GM18505 (cell line): ENCODE measurements at regions not wholly inside any gene's neighbourhood (a gene's known extent, or its start where the extent isn't known, plus 50 kb on each side); places are given as distances from the start of the nearest gene placed in this dataset.

ENCODE experiments used
- ATAC-seq: cut with Tn5 transposase; IDR thresholded peaks from one replicate; pipeline ENCODE4 v1.9.1; 2021; ENCODE audit not compliant: unreplicated experiment
- POLR2A ChIP-seq: IDR thresholded peaks from 4 replicates; pipeline ENCODE4 v1.6.1; 2011; ENCODE audit warnings: borderline replicate concordance; ENCODE audit not compliant: insufficient read depth, insufficient read length; ENCODE audit errors: extremely low read depth

DNA sequence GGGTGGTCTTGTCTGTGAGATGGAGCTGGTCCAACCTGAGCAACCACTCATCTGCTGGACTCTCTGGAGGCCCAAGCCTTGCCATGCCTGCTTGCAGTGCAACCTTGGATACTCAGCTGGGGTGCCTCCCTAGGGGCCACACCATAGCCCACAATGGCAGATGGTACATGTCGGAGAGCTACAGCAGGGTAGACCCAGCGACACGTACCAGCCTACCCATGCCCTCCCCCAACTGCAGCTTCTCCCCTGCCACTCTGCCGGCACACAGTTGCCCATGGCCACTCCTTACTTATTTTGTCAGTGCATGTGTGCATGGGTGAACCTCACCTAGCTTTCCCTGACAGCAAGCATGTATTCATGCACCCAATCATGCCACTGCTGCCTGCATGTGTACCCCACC, 690.9 kb downstream of the CCDC85A start:
- ATAC-seq, result no peak
- TF ChIP-seq POLR2A, result no peak

DNA sequence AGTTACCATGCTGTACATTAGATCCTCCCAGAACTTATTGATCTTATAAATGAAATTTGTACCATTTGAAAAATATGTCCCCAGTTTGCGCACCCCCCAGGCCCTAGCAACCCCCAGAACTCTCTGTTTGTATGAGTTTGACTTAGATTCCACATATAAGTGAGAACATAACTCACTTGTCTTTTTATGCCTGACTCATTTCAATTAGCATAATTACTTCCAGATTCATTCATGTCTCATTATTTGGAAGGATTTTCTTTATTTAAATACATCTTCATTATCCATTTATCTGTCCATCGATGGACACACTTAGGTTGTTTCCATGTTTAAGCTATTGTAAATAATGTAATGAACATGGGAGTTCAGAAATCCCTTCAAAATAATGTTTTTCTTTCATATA, 705.9 kb downstream of the CCDC85A start:
- no peak for TF ChIP-seq POLR2A
- ATAC-seq, result no peak

DNA sequence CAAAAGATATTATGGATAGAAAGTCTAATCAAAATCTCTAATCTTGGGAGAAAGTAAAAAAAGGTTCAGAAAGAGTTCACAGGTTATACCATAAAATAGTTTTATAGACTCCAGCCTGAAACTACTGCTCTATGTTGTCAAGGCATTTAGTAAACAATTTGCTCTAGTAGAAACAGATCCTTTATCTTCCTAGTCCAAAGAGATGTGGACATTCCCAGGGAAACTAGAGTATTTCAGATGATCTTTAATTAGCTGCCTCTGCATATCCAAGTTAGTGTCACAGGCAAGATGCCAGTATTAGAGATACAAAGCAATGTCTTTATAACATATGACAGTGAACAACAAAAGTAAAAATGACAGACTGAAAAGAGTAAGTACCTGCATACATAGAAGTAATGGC, 708.6 kb downstream of the CCDC85A start:
- no peak for TF ChIP-seq POLR2A
- no peak for ATAC-seq

DNA sequence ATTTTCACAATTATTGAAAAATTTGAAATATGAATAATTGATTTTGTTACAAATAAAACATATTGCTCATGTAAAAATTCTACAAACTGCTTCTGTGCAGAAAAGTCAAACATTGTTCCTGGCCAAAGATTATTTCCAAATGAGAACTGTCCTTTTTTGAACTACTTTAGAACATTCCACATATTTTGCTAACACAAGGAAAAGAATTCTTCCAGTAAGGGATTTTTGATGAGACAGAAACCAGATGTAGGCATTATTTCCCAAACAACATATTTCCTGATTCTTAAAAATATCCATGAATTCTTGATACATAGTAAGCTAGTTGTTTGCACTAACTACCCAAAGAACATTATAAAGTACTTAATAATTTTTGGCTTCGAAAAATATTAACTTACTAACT, 715.2 kb downstream of the CCDC85A start:
- TF ChIP-seq POLR2A, result no peak
- no peak for ATAC-seq

DNA sequence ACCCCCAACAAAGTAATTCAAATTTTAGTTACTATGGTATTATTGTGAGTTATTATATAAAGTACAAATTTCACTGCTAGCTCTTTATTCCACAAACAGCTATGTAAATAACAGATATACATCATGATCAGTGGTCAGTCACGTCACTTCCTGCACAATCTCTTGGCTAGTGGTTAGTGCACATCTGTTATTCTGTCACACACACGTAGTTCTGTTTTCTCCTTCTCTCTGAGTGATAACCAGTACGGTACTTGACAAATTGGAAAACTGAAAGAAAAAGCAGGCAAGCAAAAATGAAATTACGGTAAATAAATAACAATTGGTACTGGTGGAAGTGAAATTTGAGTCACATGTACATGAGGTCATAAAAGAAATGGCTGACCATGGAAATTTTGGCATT, 728.7 kb downstream of the CCDC85A start:
- no peak for ATAC-seq
- no peak for TF ChIP-seq POLR2A

DNA sequence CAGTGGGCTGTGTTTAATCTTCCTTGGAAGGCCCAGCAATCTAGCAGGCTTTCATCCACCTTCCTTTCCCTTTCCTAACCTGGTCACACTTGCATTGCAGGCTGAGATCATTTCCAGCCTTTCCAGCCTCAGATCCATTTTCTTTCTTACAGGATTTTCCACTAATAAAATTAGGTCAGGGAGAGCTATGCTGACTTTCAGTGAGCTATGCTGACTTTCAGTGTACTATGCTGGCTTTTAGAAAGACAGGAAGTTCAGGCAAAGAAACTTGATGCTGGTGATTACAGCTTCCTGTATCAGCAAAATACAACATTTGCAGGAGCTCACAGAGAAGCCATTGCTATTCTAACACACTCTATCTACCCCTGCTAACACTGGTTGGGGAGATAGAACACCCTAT, 735.0 kb downstream of the CCDC85A start:
- no peak for ATAC-seq
- no peak for TF ChIP-seq POLR2A

DNA sequence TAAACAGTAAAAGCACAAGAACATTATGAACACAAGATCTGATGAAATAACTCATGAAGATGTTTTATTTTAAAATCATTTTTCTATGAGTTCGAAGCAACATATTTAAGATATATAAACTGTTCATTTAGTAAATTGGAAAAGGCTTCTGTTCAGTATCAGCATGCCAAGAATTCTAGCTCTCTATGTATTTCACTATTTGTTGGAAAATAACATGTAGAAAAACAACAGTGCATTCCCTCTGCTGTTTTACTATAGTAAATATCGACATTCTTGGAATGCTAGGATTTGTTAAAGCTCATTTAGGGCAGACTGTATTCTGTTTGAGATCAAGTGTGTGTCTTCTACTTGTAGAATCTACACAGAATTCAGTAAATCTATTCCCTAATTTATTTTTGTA, 750.2 kb downstream of the CCDC85A start:
- ATAC-seq, result no peak
- no peak for TF ChIP-seq POLR2A

DNA sequence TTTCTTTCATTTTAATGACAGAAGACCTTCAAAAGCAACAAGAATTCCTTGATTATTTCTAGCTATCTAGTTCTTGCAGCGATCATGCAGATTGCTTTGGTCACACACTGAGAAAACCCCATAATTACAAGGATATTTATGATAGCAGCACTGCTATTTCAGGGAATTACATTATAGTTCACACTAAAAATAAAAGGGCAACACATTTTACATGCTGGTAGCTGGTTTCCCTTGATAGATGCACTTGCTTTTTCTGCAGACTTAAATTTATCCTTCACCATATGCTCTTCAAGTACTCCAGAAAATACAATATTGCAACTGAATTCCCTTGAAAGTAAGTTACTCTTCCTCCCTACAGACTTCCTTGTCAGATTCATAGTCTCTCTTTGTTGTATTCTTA, 751.1 kb downstream of the CCDC85A start:
- no peak for TF ChIP-seq POLR2A
- ATAC-seq, result no peak

DNA sequence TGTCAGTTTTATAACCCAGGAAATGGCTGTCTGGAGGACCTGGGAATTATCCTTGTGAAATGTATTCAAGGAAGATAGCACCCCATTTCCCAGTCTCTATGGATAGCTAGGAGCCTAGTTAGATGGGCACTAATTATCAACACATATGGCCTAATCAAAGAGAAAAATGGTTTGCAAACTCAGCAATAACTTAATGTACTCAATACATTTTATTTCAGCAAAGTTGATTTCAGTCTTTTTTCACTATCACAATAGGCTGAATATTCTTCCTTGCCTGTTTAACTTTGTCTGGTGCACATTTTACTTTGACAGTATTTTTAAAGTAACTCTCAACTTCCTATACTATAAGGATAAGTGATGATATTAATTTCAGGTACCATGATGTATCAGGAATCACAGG, 756.3 kb downstream of the CCDC85A start:
- no peak for ATAC-seq
- TF ChIP-seq POLR2A, result no peak

DNA sequence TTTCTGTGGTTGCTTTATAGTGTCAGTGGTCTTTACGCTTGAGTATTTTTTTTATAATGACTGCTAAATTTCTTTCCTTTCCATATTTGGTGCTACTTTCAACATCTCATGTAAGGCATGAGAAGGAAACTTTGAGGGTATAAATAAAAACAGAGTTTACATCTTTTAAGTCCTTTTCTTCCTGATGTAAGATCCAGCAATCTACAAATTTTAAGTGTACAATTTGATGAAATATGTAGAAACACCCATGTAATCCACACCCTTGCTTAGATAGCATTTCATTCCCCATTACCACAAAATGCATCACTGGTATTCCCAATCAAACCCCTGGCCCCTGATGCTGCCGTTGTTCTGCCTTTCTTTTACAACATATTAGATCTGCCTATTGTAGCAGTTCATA, 769.1 kb downstream of the CCDC85A start:
- no peak for ATAC-seq
- no peak for TF ChIP-seq POLR2A

DNA sequence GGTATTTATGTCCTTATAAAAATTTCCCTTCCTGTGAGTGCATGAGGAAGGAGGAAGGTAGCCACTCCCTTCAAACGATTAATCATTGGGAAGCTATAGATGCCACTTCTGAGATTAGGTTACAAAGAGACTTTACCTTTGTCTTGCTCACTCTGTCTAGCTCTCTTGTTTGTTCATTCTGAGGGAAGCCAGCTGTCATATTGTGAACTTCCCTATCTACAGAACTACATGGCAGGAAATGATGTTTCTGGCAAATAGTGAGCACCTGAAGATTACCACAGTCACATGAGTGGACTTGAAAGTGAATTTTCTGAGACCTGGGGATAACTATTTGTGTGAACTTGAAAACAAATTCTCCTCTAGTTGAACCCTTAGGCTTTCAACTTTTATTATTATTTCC, 776.8 kb downstream of the CCDC85A start:
- no peak for TF ChIP-seq POLR2A
- ATAC-seq, result no peak

DNA sequence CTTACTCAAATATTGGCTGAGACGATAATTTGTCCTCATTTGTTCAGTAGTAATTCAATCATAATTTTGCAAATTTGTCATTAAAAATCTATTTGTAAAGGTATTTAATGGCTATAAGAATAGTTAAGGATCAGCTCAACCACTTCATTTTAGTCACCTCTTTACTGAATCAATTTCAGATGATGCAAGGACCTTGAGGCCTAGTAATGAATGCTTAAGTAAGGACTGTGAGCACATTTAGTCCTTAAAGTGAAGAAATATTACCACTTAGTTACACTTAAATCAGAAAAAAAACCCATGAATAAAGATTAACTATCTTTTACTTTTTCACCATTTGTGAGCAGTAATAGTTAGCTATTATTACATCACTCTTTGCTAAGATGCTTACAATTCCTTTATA, 778.9 kb downstream of the CCDC85A start:
- no peak for ATAC-seq
- TF ChIP-seq POLR2A, result no peak

DNA sequence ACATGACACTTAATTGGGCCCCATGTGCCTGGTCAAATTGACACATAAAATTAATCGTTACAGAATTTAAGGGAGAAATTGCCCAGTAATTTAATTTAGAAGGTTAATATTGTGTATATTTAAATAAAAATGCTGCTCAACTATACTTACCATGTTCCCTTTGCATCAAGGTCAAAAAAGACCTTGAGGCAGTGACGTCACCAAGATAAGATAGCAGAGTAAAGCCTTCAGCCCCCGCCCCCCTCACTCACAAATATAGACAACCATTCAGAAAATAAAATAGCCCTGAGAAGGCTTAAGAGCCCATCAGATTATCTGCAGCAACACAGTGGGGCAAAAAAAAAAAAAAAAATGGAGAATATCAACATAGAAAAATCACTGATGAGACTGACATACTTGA, 785.7 kb downstream of the CCDC85A start:
- ATAC-seq, result no peak
- TF ChIP-seq POLR2A, result no peak

DNA sequence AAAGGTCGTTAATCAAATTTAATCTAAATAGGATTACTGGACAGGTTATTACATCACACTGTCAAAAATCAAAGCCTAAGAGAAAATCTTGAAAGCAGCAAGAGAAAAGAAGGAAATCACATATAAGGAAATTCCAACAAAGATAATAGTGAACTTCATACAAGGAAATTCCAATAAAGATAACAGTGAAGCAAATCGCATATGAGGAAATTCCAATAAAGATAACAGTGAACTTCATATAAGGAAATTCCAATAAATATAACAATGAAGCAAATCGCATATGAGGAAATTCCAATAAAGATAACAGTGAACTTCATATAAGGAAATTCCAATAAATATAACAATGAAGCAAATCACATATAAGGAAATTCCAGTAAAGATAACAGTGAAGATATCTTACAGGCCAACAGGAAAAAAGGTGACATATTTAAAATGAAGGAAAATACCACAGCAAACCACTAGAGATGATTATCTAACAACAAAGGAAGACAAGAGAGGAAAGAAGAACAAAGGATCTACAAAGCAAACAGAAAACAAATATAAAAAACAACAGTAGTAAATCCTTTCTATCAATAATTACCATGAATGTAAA, 787.7 kb downstream of the CCDC85A start:
- TF ChIP-seq POLR2A, result no peak
- ATAC-seq, result no peak

DNA sequence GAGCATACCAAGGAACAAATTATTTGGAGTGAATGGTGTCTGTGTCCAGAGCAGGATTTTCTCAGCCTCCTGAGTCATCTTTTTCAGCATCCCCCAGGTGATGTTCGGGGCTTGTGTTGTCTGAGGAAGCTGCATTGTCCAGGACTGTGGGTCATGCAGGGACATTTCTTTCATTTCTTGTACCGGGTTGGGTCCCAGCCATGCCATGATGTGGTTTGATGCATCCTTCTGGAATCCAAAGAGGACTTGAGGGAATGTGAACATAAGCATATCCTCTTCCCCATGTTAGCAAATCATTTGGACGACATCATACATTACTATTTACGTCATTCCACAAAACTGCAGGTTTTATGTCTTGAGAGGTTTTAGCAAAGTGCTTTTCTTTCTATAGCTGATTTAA, 797.8 kb downstream of the CCDC85A start:
- ATAC-seq, result no peak
- no peak for TF ChIP-seq POLR2A
